ENCODE measurements at regions not wholly inside any gene's neighbourhood (a gene's known extent, or its start where the extent isn't known, plus 50 kb on each side); places are given as distances from the start of the nearest gene placed in this dataset.

- FAIRE-seq, result no peak
These were observed 131.5 kb upstream of the LGALSL start for GRCh38 chr2:64322433-64322832.

DNA sequence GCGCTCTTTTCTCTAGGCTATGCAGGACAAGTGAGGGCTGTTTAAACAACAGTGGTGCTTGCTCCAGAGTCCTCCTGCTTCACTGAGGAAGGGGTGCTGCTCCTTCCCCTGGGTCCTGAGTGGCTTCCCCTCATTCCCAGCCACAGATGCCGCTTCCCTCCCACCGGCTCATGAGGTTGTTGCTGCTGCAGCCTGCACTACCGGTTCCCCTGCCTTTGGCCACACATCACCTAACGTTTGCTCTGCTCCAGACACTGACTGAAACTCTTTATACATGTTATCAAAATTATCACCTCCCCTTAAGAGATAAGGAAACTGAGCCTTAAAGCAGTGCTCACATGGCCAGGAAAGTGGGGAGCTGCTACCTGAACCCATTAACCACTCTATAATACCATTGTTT, 130.8 kb upstream of the LGALSL start:
- FAIRE-seq, result no peak

GRCh38 chr2:64324746-64325410, 129.1 kb upstream of the LGALSL start:
- no peak for FAIRE-seq

- FAIRE-seq, result no peak
These were observed 128.5 kb upstream of the LGALSL start for GRCh38 chr2:64325477-64325851.

- FAIRE-seq, result no peak
These were observed 127.9 kb upstream of the LGALSL start for GRCh38 chr2:64325852-64326577.

DNA sequence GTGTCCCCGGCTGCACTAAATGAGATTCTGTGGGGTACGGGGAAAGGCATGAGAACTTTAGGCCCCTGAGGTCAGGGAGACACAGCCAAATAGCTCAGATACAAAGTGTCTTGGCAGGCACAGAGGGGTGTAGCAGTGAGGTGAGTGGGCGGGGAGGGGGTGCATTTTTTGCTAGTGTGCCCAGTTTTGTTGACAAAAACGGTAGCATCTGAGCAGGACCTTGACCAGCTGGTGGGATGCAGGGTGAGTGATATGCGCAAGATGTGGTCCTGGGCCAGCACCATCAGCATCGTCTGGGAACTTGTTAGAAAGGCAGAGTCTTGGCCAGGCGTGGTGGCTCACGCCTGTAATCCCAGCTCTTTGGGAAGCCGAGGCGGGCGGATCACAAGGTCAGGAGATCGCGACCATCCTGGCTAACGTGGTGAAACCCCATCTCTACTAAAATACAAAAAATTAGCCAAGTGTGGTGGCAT, 127.3 kb upstream of the LGALSL start:
- no peak for FAIRE-seq

- no peak for FAIRE-seq
These were observed 126.8 kb upstream of the LGALSL start for GRCh38 chr2:64327129-64327509.

DNA sequence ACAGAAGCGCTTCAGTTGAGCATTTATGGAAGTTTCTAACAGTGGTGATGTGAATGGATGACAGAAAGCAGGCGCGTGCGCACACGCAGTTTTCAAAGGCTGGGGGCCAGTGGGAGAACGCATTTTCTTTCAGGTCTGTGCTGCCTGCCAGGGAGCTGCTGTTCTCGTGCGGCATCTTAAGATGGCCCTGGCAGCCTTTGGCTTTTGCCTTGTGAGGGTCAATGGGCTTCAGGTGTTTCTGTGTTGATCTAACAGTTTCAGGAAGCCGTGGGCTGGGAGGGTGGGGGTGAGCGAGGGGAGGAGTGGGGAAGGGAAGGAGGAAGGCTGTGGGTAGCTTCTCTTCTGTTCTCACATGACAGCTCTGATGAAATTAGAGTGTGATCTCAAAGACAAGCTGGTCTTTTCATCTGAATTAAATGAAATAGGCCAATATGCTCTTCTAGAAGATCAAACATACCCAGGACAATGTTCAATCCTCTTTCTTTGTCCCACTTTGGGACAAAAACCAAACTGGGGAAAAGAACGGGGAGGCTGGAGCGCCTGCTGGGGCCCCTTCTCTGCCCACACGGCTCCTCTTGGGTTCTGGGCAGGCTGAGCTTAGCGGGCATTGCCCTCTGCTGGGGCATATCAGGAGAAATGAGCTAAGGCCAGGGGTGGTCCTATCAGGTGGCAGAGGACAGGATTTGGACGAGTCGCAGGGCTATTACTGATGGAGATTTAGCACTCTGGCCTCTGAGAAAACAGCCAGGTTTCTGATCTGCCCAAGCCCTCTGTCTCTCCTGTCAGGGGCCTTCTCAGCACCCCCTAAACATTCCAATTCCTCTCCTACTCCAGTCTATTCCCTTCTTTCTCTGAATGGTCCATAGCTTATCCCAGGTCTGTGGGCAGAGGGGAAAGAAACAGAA, 126.2 kb upstream of the LGALSL start:
- FAIRE-seq, result no peak

DNA sequence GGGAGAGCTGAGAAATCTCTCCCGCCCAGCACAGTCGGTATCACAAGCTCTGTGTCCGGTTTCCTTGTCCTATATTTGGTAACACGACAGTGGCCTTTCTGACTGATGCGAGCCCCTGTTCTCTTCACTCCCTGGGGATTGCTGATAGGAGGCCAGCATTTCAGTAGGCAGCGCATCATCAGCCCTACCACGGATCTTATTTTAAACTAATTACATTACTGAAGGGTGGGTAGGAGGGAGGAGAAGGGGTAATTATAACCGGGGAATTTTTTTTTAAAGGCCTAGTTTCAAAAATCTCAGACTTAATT, 125.6 kb upstream of the LGALSL start:
- no peak for FAIRE-seq

GRCh38 chr2:64328756-64329155, 125.2 kb upstream of the LGALSL start:
- no peak for FAIRE-seq

GRCh38 chr2:64329848-64330247, 124.1 kb upstream of the LGALSL start:
- no peak for FAIRE-seq

DNA sequence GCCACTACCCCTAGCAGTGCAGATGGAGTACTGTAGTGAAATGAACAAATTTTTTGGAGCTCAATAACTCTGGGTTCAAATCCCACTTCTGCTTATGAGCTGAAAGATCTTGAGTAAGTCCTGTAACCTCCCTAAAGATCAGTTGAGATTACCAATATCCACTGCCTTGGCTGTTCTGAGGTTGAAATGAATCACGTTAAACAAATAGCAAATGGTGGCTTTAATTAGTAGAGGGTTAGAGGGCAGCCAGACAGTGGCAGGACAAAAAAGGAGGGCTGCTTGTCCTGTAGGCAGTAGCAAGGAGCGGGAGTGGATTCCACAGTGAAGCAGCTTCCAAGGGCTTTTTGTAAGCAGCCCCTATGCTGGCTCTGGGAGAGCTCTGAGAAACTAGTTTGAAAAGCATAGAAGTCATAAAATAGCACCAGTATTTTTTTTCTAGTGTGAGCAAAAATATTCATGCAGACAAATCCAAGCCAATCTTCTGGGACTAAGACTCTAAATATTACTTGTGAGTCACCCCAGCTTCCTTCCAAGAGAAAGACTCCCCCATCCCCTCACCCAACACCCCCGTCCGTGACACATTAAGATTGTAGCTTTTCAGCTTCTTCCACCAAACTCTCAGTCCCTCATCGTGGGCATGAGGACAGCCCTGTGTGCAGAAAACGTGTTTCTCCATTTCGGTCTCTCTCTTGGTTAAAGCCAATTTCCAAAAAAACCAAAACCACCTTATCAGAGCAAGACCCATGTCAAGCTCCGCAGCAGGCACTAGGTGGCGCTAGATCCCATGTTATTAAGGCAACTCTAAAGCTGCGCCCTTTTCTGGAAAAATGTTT, 123.5 kb upstream of the LGALSL start:
- FAIRE-seq, result no peak

GRCh38 chr2:64331114-64331645, 122.8 kb upstream of the LGALSL start:
- FAIRE-seq, result no peak

DNA sequence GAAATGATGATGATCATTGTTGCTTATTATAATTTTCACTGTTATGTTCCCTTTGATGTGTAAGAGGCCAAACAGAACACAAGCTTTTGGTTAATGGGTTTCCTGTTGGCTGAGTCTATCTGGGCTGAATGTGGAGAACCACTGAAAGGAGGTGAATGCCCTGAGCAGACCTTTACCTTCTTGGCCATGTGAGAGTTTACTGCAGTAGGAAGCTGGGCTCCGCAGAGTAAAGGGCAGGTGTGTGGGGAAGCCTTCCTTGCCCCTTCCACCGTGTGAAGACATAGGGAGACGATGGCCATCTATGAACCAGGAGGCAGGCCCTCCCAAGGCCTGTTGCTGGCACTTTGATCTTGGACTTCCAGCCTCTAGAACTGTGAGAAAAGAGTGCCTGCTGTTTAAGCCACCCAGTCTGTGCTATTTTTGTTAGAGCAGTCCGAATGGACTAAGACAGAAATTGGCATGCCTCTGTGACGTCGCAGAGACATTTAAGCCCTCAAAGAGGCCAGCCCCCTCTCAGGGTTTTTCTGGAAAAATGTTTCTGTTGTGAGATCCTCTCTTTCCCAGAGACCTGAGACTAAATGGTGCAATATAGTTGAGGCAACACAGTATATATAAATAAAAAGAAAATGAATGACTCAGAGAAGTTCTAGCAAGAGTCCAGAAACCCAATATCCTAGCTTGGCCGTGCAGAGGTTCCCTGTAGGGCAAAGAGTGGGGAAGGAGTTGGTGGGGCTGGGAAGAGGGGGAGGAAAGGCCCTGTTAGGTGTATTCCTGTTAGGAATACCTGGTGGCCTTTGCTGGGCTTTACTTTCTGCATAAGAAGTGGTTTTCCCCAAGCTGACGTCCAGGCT, 121.9 kb upstream of the LGALSL start:
- FAIRE-seq, result no peak

- no peak for FAIRE-seq
These were observed 117.8 kb upstream of the LGALSL start for GRCh38 chr2:64336171-64336570.

DNA sequence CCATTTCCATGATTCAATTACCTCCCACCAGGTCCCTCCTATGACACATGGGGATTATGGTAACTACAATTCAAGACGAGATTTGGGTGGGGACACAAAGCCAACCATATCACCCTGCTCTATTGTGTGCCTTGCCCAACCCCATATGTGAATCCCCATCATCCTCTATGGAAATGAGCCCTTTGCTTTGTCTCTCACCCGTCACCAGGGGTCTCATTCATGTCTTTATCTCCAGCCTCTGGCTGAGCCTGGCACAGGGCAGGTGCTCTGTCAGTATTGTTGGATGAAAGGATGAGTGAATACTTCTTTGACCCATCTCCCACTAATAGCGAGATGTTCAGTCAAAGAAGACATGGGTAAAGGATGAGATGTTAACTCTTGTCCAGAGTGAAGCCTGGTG, 116.6 kb upstream of the LGALSL start:
- FAIRE-seq, result no peak

DNA sequence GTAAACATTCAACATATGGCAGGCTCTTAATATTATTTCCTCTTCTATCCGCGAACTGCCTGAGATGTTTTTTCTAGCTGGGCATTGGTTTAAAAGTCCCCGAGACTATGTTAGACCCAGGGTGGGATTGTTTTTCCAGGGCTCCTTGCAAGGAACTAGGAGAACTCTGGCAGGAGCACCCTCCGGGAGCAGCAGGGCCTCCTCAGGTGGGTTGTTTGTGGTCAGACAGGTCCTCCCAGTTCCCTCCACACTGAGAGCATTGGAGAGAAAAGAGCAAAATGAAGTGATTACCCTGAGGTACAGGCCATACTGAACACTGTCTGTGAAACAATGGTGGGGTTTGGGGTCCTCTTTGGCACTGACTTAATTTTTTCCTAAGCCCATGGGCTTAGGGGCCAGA, 115.9 kb upstream of the LGALSL start:
- no peak for FAIRE-seq

DNA sequence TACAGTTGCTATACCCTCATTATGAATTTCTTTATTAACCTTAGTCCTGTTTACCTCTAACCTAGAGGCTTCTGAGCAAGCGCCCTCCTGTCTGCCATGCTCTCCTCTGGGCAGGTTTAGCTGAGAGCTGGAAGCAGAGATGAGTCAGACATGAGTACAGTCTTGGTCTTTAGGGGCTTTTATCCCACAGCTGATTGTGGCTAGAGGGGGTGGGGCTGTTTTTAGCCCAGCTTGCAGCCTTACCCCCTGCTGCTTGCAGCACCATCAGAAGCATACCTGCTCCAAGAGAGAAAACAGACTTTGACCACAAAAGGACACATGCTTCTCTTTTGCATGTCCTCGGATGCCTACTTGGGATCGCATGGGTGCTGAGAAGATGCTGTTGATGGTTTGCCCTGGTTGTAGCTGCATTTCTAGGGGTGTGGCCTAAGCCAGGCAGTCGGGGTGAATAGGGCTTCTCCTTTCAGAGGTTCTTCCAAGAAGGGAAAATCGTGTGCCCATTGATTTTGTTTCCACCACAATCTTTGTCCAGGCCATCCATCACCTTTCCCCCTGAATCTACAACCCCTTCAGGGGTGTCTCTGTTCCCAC, 115.0 kb upstream of the LGALSL start:
- no peak for FAIRE-seq

DNA sequence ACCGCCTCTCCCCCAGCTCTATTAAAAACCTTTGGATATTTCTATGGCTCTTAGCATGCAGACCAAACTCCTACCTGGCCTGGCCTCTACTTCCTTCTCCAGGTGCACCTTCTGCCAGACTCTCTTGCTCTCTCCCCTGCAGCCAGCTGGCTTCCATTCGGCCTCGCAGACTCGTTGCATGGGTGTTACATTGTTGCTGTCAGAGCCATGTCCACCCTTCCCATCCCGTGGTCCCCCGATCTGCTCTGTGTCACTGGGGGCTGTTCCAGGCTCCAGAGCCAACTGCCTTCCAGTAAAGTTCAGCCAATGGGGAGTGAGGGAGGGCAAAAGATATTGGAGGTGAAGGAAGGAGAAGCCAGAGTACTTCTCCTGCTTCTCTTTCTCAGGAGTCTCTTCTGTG, 112.5 kb upstream of the LGALSL start:
- FAIRE-seq, result no peak

GRCh38 chr2:64342195-64343099, 111.5 kb upstream of the LGALSL start:
- FAIRE-seq, result no peak

All from colon (tissue), 2 donors.